Thyroid gland (tissue), 4 donors: ENCODE measurements at regions not wholly inside any gene's neighbourhood (a gene's known extent, or its start where the extent isn't known, plus 50 kb on each side); places are given as distances from the start of the nearest gene placed in this dataset.

Experiments used
- POLR2A ChIP-seq, 2 donors: fragments of 450-650 bp; IDR thresholded peaks; one replicate each; pipeline ENCODE4 v1.6.1; 2017; ENCODE audit warnings: antibody characterized with exemption in 2 of 2, mild to moderate bottlenecking in 2 of 2, moderate library complexity in 1 of 2
- TF ChIP-seq, protein P1 (sequence below), 6 experiments: fragments of 200-600 bp in 3 of 6; fragments of 450-650 bp in 3 of 6; sonication (generic) in 3 of 6; IDR thresholded peaks; one replicate each; pipeline ENCODE4 v1.5.1; 2016 to 2019; ENCODE audit warnings: antibody characterized with exemption in 6 of 6, mild to moderate bottlenecking in 2 of 6, inconsistent platforms in 1 of 6, moderate library complexity in 1 of 6

DNA sequence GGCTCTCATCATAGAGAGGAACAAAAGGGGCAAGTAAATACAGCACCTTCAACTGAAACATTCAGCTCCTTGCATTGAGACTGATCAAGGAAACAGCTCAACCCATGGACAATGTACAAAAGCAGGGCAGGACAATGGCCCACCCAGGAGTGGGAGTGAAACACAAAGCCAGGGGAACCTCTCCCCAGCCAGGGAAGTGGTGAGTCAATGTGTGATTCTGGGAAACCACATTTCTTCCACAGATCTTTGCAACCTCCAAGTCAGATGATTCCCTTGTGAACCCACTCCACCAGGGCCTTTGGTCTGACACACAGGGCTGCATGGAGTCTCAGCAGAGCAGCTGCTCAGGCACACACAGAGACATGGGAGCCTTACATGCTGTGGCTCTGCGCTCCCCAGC, 294.5 kb downstream of the NR4A2 start:
- TF ChIP-seq, protein P1, sequence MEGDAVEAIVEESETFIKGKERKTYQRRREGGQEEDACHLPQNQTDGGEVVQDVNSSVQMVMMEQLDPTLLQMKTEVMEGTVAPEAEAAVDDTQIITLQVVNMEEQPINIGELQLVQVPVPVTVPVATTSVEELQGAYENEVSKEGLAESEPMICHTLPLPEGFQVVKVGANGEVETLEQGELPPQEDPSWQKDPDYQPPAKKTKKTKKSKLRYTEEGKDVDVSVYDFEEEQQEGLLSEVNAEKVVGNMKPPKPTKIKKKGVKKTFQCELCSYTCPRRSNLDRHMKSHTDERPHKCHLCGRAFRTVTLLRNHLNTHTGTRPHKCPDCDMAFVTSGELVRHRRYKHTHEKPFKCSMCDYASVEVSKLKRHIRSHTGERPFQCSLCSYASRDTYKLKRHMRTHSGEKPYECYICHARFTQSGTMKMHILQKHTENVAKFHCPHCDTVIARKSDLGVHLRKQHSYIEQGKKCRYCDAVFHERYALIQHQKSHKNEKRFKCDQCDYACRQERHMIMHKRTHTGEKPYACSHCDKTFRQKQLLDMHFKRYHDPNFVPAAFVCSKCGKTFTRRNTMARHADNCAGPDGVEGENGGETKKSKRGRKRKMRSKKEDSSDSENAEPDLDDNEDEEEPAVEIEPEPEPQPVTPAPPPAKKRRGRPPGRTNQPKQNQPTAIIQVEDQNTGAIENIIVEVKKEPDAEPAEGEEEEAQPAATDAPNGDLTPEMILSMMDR (IDR thresholded peaks at IDR 0.05): no peak
- no peak for TF ChIP-seq POLR2A (IDR thresholded peaks at IDR 0.05)
